Right cardiac atrium (tissue), 5 donors: ENCODE measurements at regions not wholly inside any gene's neighbourhood (a gene's known extent, or its start where the extent isn't known, plus 50 kb on each side); places are given as distances from the start of the nearest gene placed in this dataset.
"Not testable (repeated sequence)": the region's sequence is repeated elsewhere in the genome, so short reads cannot be mapped to it uniquely, and the experiment has no call there.

Experiments
- ATAC-seq, 2 donors: fragments of 200-7000 bp; cut with Tn5 transposase; one replicate each; pipeline versions ENCODE4 v1.8.0 to v1.9.1; 2020; ENCODE audit warnings: moderate library complexity in 2 of 2, mild to moderate bottlenecking in 1 of 2
- DNase-seq, 3 donors: peaks; one replicate each; pipeline ENCODE4 v3.0.0-alpha.2; 2020
- H3K27ac ChIP-seq: one replicate; pipeline ENCODE4 v1.5.1; 2013; ENCODE audit warnings: mild to moderate bottlenecking, low read length, control low read depth, moderate library complexity
- H3K27me3 ChIP-seq: one replicate; pipeline ENCODE4 v1.6.1; 2013; ENCODE audit not compliant: control insufficient read depth, insufficient read depth
- H3K4me1 ChIP-seq: one replicate; pipeline ENCODE4 v1.6.1; 2013; ENCODE audit warnings: low read length; ENCODE audit not compliant: control insufficient read depth, insufficient read depth
- H3K4me3 ChIP-seq: one replicate; pipeline ENCODE4 v1.5.1; 2013; ENCODE audit warnings: low read length, control low read depth
- H3K9me3 ChIP-seq: one replicate; pipeline ENCODE4 v1.6.1; 2013; ENCODE audit warnings: low read length; ENCODE audit not compliant: control insufficient read depth
- WGBS: extraction: QIAGEN DNeasy Blood & Tissue Kit; methylation state at CpG from one replicate; pipeline ENCODE4 v1.1.7; 2013; 5-methylcytosine and 5-hydroxymethylcytosine counted together
- intact Hi-C, 4 donors: fragments of 100-400 bp; cut with DNase I; formaldehyde crosslinking; loops; one replicate each; pipeline versions ENCODE4 v1.11.0 to v1.14.0; 2022 to 2023
- donor health status: healthy with polysubstance abuse.
- donor health status: DM: no; HTN: yes; CAD: no.
- donor health status: DM: no; HTN: no; CAD: no.
- donor health status: DM: no; HTN: yes; CAD: no; lungs with severe emphysema.
- donor health status: DM: yes; HTN: yes; CAD: no.

GRCh38 chr6:14235653-14236356, 118.2 kb downstream of the CD83 start:
- H3K27ac ChIP-seq: no peak overlapping the region
- no peaks in the 10 kb centered on the region for H3K9me3 ChIP-seq
- H3K27me3 ChIP-seq: no peaks in the 10 kb centered on the region
- no peak overlapping the region for H3K4me3 ChIP-seq
- no peaks in the 10 kb centered on the region for H3K4me1 ChIP-seq
- ATAC-seq: no peak
- intact Hi-C loops: no loop called here
- no peak for DNase-seq
- 88% methylated on average over 8 of the region's 8 CpGs for WGBS

GRCh38 chr6:14239097-14239496, 121.5 kb downstream of the CD83 start:
- Histone ChIP-seq H3K4me1 (no peaks in the 10 kb centered on the region), H3K4me3 (no peak overlapping the region), H3K27me3 (no peaks in the 10 kb centered on the region), H3K27ac (no peak overlapping the region), H3K9me3 (no peaks in the 10 kb centered on the region)
- DNase-seq (no peak), ATAC-seq (no peak)
- 98% methylated on average over 2 of the region's 2 CpGs for WGBS
- intact Hi-C loops: no loop called here

GRCh38 chr6:14240411-14241166, 123.0 kb downstream of the CD83 start:
- H3K27ac ChIP-seq: no peak overlapping the region
- no peaks in the 10 kb centered on the region for H3K9me3 ChIP-seq
- 27% methylated on average over 5 of the region's 5 CpGs for WGBS
- DNase-seq: no peak
- intact Hi-C loops: no loop called here
- no peak overlapping the region for H3K4me3 ChIP-seq
- H3K4me1 ChIP-seq: no peaks in the 10 kb centered on the region
- ATAC-seq: no peak
- no peaks in the 10 kb centered on the region for H3K27me3 ChIP-seq

- Histone ChIP-seq H3K27ac (no peak overlapping the region), H3K4me3 (no peak overlapping the region), H3K27me3 (no peaks in the 10 kb centered on the region), H3K9me3 (no peaks in the 10 kb centered on the region), H3K4me1 (no peaks in the 10 kb centered on the region)
- ATAC-seq (no peak), DNase-seq (no peak)
- 81% methylated on average over 5 of the region's 5 CpGs for WGBS
- intact Hi-C loops: no loop called here
Observed at GRCh38 chr6:14241255-14242070, 123.9 kb downstream of the CD83 start.

GRCh38 chr6:14242912-14243311, 125.3 kb downstream of the CD83 start:
- H3K4me3 ChIP-seq, H3K27ac ChIP-seq, H3K27me3 ChIP-seq, DNase-seq, intact Hi-C loops, H3K9me3 ChIP-seq, ATAC-seq, H3K4me1 ChIP-seq: not testable (repeated sequence)
- 93% methylated on average over 2 of the region's 2 CpGs for WGBS

GRCh38 chr6:14243597-14243996, 126.0 kb downstream of the CD83 start:
- no peaks in the 10 kb centered on the region for H3K27me3 ChIP-seq
- WGBS: 87% methylated on average over 5 of the region's 5 CpGs
- no peak overlapping the region for H3K27ac ChIP-seq
- DNase-seq: no peak
- ATAC-seq: no peak
- no peak overlapping the region for H3K4me3 ChIP-seq
- intact Hi-C loops: no loop called here
- no peaks in the 10 kb centered on the region for H3K9me3 ChIP-seq
- H3K4me1 ChIP-seq: no peaks in the 10 kb centered on the region

GRCh38 chr6:14246876-14247275, 129.3 kb downstream of the CD83 start:
- Histone ChIP-seq H3K9me3 (no peaks in the 10 kb centered on the region), H3K4me1 (no peaks in the 10 kb centered on the region), H3K4me3 (no peak overlapping the region), H3K27me3 (no peaks in the 10 kb centered on the region), H3K27ac (no peak overlapping the region)
- WGBS: 85% methylated on average over 3 of the region's 3 CpGs
- intact Hi-C loops: no loop called here
- DNase-seq: no peak
- ATAC-seq: no peak

GRCh38 chr6:14250573-14250972, 133.0 kb downstream of the CD83 start:
- Histone ChIP-seq H3K4me1 (no peaks in the 10 kb centered on the region), H3K27me3 (no peaks in the 10 kb centered on the region), H3K9me3 (no peaks in the 10 kb centered on the region), H3K27ac (no peak overlapping the region), H3K4me3 (no peak overlapping the region)
- intact Hi-C loops: no loop called here
- ATAC-seq (no peak), DNase-seq (no peak)
- 95% methylated on average over 4 of the region's 4 CpGs for WGBS

GRCh38 chr6:14252271-14252850, 134.8 kb downstream of the CD83 start:
- WGBS: 93% methylated on average over 10 of the region's 10 CpGs
- ATAC-seq (no peak), DNase-seq (no peak)
- no peaks in the 10 kb centered on the region for H3K4me1 ChIP-seq
- intact Hi-C loops: no loop called here
- no peak overlapping the region for H3K4me3 ChIP-seq
- H3K9me3 ChIP-seq: no peaks in the 10 kb centered on the region
- no peak overlapping the region for H3K27ac ChIP-seq
- no peaks in the 10 kb centered on the region for H3K27me3 ChIP-seq

- no peak overlapping the region for H3K27ac ChIP-seq
- no peaks in the 10 kb centered on the region for H3K4me1 ChIP-seq
- 93% methylated on average over 7 of the region's 7 CpGs for WGBS
- ATAC-seq (no peak), DNase-seq (no peak)
- H3K4me3 ChIP-seq: no peak overlapping the region
- intact Hi-C loops: no loop called here
- no peaks in the 10 kb centered on the region for H3K27me3 ChIP-seq
- no peaks in the 10 kb centered on the region for H3K9me3 ChIP-seq
Observed at GRCh38 chr6:14254505-14254904, 136.9 kb downstream of the CD83 start.

GRCh38 chr6:14255916-14256315, 138.3 kb downstream of the CD83 start:
- no peaks in the 10 kb centered on the region for H3K27me3 ChIP-seq
- DNase-seq: no peak
- H3K4me3 ChIP-seq: no peak overlapping the region
- no peak overlapping the region for H3K27ac ChIP-seq
- intact Hi-C loops: no loop called here
- ATAC-seq: no peak
- H3K4me1 ChIP-seq: no peaks in the 10 kb centered on the region
- WGBS: 89% methylated on average over 6 of the region's 6 CpGs
- peaks cover 1% of the 10 kb centered on the region for H3K9me3 ChIP-seq
